Suppressor macrophage treated with lipopolysaccharide for 4 hours (primary cell): ENCODE measurements at regions not wholly inside any gene's neighbourhood (a gene's known extent, or its start where the extent isn't known, plus 50 kb on each side); places are given as distances from the start of the nearest gene placed in this dataset.
"Not testable (repeated sequence)": the region's sequence is repeated elsewhere in the genome, so short reads cannot be mapped to it uniquely, and the experiment has no call there.

Source experiments
- DNase-seq: peaks from one replicate; pipeline ENCODE4 v3.0.0-alpha.2; 2020

GRCh38 chr6:15758631-15759215 lies 95.9 kb upstream of the DTNBP1 start:
- no peak for DNase-seq

- DNase-seq, result no peak
These were observed 92.7 kb upstream of the DTNBP1 start for GRCh38 chr6:15755526-15755925.

- no peak for DNase-seq
These were observed 91.9 kb upstream of the DTNBP1 start for GRCh38 chr6:15754706-15755079.

DNA sequence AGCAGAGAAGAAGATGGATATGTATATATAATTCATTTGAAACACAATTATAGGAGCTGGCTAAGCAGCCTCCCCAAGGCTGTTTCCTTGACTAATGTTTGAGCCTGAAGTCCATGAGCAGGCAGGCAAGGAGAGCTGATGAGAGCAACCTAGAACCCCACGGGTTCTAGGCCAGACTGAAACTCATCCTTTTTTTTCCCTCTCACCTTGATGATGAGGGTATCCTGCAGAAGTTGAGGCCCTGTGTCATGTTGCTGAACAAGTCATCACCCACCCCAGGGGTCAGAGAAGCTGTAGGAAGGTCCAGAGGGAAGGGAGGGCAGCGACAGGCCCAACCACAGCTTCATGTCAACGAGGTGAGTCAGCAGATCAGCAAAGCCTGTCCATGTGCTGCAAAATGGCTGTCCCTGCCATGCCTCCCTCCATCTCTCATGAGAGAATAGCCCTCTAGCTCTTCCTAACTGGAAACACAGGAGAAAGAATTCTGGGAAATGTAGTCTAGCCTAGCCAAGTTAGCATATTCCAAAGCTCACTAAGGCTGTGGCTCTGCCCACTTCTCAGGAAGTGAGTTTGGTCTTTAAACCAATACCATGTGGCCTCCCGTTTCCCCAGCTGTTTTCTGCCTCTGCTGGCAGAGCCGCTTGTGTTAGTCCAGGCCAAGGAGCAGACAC lies 91.3 kb upstream of the DTNBP1 start:
- no peak for DNase-seq

GRCh38 chr6:15752820-15753219 lies 90.0 kb upstream of the DTNBP1 start:
- no peak for DNase-seq

- no peak for DNase-seq
These were observed 89.0 kb upstream of the DTNBP1 start for GRCh38 chr6:15751721-15752350.

DNA sequence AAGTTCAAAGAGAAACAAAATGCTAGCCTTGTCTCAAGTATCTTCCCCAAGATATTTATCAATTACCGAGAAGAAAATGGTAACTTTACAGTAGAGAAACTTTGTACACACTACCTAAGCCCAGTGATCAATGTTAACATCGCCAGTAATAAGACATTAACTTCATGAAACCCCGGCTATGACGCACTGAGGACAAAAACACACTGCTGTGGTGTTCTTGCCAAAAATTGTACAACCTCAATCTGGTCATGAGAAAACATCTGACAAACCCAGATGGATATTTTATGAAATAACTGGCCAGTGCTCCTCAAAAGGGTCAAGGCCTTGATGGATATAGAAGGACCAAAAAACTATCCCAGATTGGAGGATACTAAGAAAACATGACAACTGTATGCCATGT lies 85.5 kb upstream of the DTNBP1 start:
- DNase-seq, result no peak

DNA sequence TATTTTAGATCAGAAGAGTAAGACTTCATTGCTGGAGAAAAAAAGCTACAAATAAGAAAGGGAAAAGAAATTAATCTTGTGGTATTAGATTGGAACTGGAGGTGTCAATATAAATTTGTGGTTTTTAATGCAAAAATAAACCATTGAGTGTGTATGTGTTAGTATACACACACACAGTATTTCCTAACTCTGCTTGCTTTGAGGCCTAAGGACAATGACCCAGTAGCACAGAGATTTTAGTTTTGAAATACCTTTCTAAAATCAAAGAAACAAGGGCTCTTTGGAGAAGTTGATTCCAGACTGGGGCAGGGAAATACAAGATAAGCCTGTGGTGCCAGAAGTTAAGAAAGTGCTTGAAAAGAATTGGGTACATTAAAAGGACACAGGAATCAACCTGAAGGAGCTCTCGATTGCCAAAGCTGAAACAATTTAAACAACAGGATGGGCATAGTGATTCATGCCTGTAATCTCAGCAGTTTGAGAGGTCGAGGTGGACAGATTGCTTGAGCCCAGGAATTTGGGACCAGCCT lies 84.6 kb upstream of the DTNBP1 start:
- DNase-seq, result no peak

DNA sequence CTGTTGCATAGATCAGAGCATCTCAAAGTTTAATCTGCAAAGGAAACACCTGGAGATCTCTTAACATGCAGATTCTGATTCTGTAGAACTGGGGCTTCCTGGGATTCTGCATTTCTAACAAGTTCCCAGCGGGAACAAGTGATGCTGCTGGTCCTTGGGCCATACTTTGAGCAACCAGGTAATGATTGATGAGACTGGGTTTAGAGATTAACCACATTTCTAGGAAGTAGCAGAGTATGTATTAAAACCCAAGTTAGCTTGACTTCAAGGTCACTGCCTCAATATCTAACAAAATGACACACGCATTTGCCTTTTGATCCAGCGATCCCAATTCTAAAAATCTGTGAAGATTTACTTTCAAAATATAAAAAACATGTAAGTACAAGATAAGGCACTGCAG lies 83.0 kb upstream of the DTNBP1 start:
- DNase-seq, result no peak

DNA sequence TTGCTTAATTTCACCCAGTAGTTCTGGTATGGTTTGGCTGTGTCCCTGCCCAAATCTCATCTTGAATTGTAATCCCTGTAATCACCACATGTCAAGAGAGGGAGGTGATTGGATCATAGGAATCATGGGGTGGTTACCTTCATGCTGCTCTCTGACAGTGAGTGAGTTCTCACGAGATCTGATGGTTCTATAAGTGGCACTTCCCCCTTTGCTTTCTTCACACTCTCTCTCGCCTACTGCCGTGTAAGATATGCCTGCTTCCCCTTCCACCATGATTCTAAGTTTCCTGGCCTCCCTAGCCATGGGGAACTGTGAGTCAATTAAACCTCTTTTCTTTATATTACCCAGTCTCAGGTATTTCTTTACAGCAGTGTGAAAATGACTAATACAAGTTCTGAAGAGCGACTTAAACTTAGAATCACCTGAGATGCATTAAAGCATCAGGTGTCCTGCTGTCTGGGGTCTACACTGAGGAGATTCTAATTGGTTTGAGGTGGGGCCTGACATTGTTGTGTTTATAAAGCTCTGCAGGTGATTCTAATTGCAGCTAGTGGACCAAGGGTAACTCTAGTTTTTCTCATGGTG lies 82.1 kb upstream of the DTNBP1 start:
- peak; percentile 55 for DNase-seq

DNA sequence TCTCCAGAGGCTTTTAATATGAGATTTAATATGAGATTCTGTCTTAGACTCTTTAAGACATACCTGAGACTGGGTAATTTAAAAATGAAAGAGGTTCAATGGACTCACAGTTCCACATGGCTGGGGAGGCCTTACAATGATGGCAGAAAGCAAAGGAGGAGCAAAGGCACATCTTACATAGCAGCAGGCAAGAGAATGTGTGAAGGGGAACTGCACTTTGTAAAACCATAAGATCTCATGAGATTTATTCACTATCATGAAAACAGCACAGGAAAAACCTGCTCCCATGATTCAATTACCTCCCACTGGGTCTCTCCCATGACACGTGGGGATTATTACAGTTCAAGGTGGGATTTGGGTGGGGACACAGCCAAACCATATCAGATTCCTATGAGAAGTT lies 79.2 kb upstream of the DTNBP1 start:
- DNase-seq, result not testable (repeated sequence)

DNA sequence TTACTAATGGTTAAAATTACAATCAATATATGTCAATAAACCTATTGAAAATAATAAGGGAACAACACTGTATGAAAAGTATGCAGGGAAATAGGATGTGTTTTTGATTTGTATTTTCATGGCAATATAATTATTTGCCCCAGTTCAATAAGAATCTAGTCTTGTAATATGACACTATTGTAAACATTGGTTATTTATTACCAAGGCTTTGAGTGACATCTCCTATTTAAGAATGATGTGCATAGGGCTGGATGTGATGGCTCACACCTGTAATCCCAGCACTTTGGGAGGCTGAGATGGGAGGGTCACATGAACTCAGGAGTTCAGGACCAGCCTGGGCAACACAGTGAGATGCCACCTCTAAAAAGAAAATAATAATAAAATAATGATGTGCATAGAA lies 78.6 kb upstream of the DTNBP1 start:
- DNase-seq, result no peak

- DNase-seq, result no peak
These were observed 77.0 kb upstream of the DTNBP1 start for GRCh38 chr6:15739867-15740266.

DNA sequence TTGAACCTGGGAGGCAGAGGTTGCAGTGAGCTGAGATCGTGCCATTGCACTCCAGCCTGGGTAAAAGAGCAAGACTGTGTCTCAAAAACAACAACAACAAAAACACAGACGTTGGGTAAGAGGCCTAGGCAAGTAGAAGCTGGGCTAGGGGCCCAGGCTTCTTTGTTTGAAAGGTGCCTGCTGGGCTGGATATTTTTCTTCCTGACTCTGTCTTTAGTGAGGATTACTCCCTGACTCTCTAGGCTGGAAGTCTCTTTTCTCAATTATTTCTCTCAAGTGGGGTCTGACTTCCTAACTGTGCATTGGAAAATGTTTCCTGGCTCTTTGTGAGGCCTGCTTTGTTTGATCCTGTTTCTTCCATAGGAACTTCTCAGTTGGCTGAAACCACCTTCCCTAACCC lies 76.5 kb upstream of the DTNBP1 start:
- no peak for DNase-seq

- DNase-seq, result not testable (repeated sequence)
These were observed 75.4 kb upstream of the DTNBP1 start for GRCh38 chr6:15738195-15738594.

DNA sequence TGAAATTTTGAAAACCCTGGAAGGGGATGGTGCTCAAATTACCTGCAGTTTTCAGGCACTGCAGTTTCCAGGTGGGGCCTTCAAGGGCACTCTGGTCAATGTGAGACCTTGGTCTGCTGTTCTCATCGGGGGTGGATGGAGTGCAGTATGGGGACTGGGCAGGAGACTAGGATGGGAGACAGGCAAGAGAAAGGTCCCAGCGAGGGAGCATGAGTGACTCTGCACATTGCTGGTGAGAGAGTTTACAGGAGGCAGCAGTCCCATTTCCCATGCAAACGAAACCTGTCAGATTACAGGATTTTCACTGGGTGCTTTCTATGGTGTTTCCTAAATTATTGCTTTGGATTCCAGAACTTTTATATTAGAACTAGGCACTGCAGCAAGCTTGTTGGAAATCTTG lies 73.5 kb upstream of the DTNBP1 start:
- DNase-seq, result no peak

DNA sequence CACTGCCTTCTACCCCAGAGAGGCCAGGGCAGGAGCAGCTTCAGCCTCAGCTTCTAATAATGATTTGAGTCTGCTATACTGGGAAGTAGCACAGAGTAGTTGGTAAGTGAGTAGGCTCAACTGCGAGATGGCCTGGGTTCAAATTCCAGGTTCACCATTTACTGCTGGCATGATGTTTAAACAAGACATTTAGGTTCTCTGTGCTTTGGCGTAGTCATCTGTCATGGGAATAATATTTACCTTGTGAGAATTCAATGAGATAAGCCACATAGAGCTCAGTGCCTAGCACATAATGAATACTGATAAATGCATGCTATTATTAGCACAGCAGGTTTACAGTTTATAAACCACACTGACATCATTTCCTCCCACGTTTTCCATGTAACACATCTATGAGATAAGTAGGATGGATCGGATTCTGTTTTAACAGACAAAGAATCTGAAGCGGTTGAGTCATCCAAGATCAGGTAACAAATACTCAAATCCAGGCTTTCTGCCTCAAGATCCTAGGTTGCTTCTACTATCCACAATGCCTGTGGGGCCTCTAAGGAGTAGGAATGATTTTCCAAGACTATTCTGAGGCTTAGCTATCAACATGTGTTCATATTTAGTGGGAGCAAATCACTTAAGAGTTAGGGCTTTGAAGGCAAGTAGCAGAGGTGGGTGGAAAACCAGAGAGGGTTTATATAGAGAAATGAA lies 72.9 kb upstream of the DTNBP1 start:
- no peak for DNase-seq

- DNase-seq, result no peak
These were observed 71.5 kb upstream of the DTNBP1 start for GRCh38 chr6:15734118-15734897.

DNA sequence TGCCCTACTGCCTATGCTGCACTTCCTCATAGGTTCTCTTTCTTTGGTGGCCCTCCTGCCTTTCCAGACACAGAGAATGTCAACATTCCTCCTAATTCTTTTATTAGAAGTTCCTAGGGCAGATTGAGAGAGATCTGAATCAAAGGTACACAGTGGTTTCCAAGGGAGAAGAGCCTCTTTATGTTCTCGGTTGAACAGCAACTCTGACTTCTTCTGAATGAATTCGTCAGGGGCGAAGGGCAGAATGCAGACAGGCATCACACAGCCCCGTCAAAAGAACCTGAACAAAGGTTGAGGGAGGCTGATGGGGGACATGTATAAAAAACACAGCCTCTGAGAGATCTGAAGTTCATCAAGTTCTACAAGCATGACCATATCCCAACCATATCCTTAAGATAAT lies 68.1 kb upstream of the DTNBP1 start:
- DNase-seq, result no peak

GRCh38 chr6:15730442-15730841 lies 67.6 kb upstream of the DTNBP1 start:
- no peak for DNase-seq

- no peak for DNase-seq
These were observed 59.9 kb upstream of the DTNBP1 start for GRCh38 chr6:15722731-15723130.

DNA sequence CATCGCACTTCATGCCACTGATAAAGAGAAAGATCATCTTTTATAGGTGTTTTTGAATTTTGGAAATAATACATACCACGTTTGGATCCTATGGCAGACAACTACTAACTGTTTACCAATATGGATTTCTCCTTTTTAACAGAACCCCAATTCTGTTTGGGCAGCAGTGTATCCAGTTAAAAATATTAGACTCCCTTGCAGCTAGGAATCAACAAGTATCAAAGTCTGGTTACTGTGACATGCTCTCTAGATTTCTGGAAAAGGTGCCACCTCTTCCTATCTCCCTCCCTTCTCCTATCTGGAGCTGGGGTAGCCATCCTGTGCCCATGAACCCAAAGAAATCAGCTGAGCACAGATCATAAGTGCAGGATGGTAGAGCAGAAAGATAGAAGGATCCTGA lies 54.1 kb upstream of the DTNBP1 start:
- DNase-seq, result no peak

GRCh38 chr6:15715851-15716250 lies 53.0 kb upstream of the DTNBP1 start:
- DNase-seq, result no peak
